OCI-LY1 (cell line): ENCODE measurements at regions not wholly inside any gene's neighbourhood (a gene's known extent, or its start where the extent isn't known, plus 50 kb on each side); places are given as distances from the start of the nearest gene placed in this dataset.

Source experiments
- CTCF ChIP-seq: fragments of 200-600 bp; sonication (generic), shearing (Covaris generic); IDR thresholded peaks from 2 replicates; pipeline ENCODE4 v1.5.1; 2017; ENCODE audit warnings: mild to moderate bottlenecking, antibody characterized with exemption, low read length, moderate library complexity, mixed read lengths
- EZH2 ChIP-seq: fragments of 200-600 bp; sonication (generic), shearing (Covaris generic); IDR thresholded peaks from 2 replicates; pipeline ENCODE4 v1.8.0; 2017; ENCODE audit warnings: borderline replicate concordance, mixed run types, mild to moderate bottlenecking, antibody characterized with exemption, low read length, moderate library complexity, mixed read lengths

GRCh38 chr10:59098831-59099452 lies 77.5 kb upstream of the PHYHIPL start:
- TF ChIP-seq CTCF = no peak
- no peak for TF ChIP-seq EZH2
